Tongue (tissue), 1 donor: ENCODE measurements at regions not wholly inside any gene's neighbourhood (a gene's known extent, or its start where the extent isn't known, plus 50 kb on each side); places are given as distances from the start of the nearest gene placed in this dataset.
"Not testable (repeated sequence)": the region's sequence is repeated elsewhere in the genome, so short reads cannot be mapped to it uniquely, and the experiment has no call there.

Experiments used
- DNase-seq: peaks from one replicate; pipeline ENCODE4 v3.0.0-alpha.2; 2015

GRCh38 chr5:10126900-10127299 is 122.8 kb downstream of the ATPSCKMT start:
- no peak for DNase-seq

DNA sequence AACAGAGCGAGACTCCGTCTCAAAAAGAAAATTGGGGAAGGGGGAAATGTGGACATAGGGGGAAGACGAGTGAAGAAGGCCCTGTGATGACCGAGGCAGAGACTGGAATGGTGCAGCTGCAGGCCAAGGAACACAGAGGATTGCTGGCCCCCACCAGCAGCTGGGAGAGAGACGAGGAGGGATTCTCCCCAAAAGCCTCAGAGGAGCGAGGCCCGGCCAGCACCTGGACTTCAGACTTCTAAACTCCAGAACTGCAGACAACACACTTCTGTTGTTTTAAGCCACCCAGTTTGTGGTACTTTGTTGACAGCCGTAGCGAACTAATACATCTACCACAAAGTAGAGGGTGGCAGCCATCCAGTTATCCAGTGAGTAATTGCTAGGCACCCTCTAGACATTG is 124.6 kb downstream of the ATPSCKMT start:
- DNase-seq, result peak; percentile 60

- DNase-seq, result peak; percentile 95
Measured at GRCh38 chr5:10124287-10124686, 125.4 kb downstream of the ATPSCKMT start.

- DNase-seq, result peak; percentile 37
Measured at GRCh38 chr5:10123254-10123989, 126.3 kb downstream of the ATPSCKMT start.

DNA sequence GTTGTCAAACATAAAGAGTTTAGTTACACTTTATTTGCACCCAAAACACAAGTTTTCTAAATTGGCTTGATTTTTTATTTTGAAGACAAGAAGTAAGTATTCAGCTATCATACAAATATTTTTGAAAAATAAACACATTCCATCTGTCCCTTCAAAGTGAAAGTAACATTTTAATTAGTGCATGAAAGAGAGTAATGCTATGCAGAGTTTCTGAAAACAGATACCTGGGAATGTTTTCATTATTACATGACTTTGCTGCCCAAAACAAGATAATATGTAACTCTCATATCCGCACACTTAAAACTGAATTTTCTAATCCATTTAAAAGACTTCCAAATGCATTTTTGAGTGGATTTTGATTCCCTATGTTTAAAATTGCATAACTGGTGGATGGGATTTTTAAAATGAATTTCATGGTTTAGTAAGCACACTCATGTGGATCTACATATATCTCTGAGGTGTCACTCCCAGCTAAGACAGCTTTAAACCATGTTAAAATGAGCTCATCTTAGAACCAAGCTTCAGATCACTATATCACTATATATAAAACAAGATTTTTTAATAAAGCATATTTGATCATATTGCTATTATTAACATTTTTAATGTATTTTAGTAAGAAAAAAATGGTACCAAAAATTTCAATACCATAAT is 127.5 kb downstream of the ATPSCKMT start:
- no peak for DNase-seq

- DNase-seq, result no peak
Measured at GRCh38 chr5:10120934-10121333, 128.8 kb downstream of the ATPSCKMT start.

- no peak for DNase-seq
Measured at GRCh38 chr5:10118150-10118549, 131.5 kb downstream of the ATPSCKMT start.

GRCh38 chr5:10116594-10116993 is 133.1 kb downstream of the ATPSCKMT start:
- no peak for DNase-seq

- no peak for DNase-seq
Measured at GRCh38 chr5:10115669-10116068, 134.0 kb downstream of the ATPSCKMT start.

DNA sequence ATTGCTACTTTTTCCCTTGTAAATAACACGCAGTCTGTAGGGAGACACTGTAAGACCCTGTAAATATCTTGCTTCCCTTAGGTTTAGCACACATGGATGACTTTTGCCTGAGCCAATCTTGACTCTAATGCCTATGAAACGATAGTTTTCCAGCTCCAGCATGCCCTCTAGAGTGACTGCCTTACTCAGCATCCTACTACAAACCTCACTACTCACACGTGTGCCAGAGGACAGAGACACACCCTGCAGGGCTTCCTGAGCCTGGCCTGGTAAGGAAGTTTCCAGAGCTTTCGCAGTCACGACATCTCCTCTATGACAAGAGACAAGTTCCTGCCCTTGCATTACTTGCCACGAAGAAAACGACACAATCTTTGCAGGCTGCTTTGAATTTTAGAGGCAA is 138.1 kb downstream of the ATPSCKMT start:
- DNase-seq, result peak; percentile 65

GRCh38 chr5:10110228-10110627 is 139.5 kb downstream of the ATPSCKMT start:
- no peak for DNase-seq

GRCh38 chr5:10109299-10109698 is 140.4 kb downstream of the ATPSCKMT start:
- DNase-seq, result no peak

DNA sequence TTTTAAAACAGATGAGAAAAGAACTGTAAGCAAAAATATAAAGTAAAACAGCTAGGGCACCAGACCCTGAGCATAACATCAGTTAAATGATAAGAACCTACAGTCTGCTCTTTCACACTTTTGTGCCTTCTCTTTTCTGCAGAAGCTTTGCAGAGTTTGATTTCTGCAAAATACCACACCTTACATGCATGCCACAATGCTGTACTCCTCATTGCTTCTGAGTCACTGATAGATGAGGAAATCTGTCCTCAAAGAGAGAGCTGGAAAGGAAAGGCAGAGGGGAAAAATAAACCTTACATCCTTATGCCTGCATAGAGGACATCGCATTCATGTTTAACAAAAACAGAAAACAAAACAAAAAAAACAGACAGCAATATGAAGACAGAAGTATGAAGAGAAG is 142.9 kb downstream of the ATPSCKMT start:
- DNase-seq, result no peak

DNA sequence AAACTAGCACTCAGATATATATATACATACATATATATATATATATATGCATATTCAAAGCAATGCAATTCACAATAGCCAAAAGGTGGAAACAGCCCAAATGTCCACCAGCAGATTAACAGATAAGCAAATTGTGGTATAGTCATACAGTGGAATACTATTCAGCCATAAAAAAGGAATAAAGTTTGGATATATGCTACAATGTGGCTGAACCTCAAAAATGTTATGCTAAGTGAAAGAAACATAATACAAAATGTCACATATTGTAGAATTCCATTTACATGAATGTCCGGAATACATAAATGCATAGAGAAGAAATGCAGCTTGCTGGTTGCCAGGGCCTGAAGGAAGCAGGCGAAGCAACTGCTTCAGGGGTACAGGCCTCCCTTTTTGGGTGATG is 143.4 kb downstream of the ATPSCKMT start:
- DNase-seq, result no peak

DNA sequence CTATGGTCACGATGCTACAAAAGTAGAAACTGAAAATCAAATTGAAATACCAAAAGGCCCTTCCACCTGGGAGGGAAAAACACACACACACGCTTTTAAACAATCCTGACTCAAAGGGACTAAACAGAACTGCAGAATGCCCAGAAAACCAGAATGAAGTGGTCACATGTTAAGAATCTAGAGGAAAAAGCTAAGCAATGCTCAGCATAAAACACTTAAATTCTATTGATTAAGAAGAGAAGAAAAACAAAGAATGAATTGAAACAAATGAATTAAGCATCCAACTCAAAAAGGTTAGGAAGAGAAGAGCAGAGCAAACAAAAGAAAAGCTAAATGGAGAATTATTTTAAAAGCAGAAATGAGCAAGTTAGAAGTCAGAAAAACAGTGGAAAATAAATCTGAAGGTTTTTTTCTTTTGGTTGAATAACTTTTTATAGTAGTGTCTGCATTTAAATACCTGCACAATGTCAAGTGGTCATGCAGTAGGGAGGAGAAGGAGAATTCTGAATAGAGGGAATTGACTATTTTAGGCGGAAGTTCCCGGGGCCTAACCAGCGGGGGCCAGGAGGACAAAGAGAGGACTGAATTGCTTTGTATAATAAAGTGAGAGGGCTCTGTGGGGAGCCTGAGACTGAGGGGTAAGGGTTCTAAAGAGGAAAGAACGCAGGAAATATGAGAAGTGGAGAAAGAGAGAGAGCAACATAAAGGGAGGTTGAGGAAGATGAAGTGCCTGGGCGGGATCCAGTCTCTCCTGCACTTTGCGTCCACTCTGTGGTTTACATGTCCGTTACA is 146.8 kb downstream of the ATPSCKMT start:
- no peak for DNase-seq

- not testable (repeated sequence) for DNase-seq
Measured at GRCh38 chr5:10102235-10102634, 147.5 kb downstream of the ATPSCKMT start.

DNA sequence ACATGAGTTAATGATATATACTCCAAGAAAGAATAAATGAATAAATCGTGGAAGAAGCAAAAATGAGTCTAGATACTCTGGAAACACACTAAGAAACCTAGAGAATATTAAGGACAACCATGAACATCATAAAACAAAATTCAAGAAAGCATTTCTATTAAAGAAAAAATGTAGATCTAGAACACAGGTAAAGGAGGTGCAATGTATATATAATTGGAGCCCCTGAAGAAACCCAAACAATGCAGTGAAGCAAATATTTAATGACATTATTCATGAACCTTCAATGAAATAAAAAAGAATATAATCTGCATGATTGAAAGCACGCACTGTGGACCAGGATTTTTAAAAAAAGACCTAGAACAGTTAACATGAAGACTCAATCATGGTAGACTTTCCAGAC is 150.1 kb downstream of the ATPSCKMT start:
- no peak for DNase-seq

GRCh38 chr5:10091701-10092100 is 158.0 kb downstream of the ATPSCKMT start:
- DNase-seq, result no peak

GRCh38 chr5:10090074-10090473 is 159.6 kb downstream of the ATPSCKMT start:
- no peak for DNase-seq

DNA sequence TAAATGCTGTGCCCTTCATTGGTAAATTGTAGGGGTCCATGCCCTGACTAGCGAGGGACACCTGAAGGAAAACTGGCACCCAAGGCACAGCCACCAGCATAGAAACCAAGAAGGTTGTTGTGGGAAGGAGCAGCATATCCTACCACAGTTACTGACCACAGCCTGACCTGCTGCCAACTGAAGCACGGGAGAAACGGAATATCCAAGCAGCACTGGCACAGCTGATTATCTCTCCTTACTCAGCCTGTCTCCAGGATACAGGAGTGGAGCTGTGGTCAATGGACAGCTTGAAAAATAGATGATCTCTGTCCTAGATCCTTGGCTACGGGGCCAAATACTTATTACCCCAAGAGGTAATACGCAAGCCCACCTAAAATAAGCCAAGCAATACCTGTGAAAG is 164.5 kb downstream of the ATPSCKMT start:
- DNase-seq, result no peak

GRCh38 chr5:10081584-10081983 is 168.1 kb downstream of the ATPSCKMT start:
- DNase-seq, result no peak

- DNase-seq, result peak; percentile 26
Measured at GRCh38 chr5:10077791-10078545, 171.7 kb downstream of the ATPSCKMT start.
